HG02610 (cell line): ENCODE measurements at regions not wholly inside any gene's neighbourhood (a gene's known extent, or its start where the extent isn't known, plus 50 kb on each side); places are given as distances from the start of the nearest gene placed in this dataset.
"Not testable (repeated sequence)": the region's sequence is repeated elsewhere in the genome, so short reads cannot be mapped to it uniquely, and the experiment has no call there.

Source experiments
- ATAC-seq: cut with Tn5 transposase; IDR thresholded peaks from one replicate; pipeline ENCODE4 v1.9.1; 2021; ENCODE audit warnings: mild to moderate bottlenecking, moderate library complexity; ENCODE audit not compliant: unreplicated experiment

- not testable (repeated sequence) for ATAC-seq
These were observed 452.5 kb upstream of the NDN start for GRCh38 chr15:24139622-24140021.

- ATAC-seq, result not testable (repeated sequence)
These were observed 458.0 kb upstream of the NDN start for GRCh38 chr15:24145070-24145469.

- no peak for ATAC-seq
These were observed 459.1 kb upstream of the NDN start for GRCh38 chr15:24146251-24146650.

- ATAC-seq, result no peak
These were observed 463.4 kb upstream of the NDN start for GRCh38 chr15:24150542-24150941.

- ATAC-seq, result not testable (repeated sequence)
These were observed 471.2 kb upstream of the NDN start for GRCh38 chr15:24158306-24158705.

GRCh38 chr15:24165512-24165911 lies 478.4 kb upstream of the NDN start:
- not testable (repeated sequence) for ATAC-seq

GRCh38 chr15:24202297-24202696 lies 473.3 kb upstream of the NPAP1 start:
- ATAC-seq, result not testable (repeated sequence)

- not testable (repeated sequence) for ATAC-seq
These were observed 463.7 kb upstream of the NPAP1 start for GRCh38 chr15:24211742-24212476.

- no peak for ATAC-seq
These were observed 451.8 kb upstream of the NPAP1 start for GRCh38 chr15:24223739-24224138.

GRCh38 chr15:24224161-24224560 lies 451.4 kb upstream of the NPAP1 start:
- no peak for ATAC-seq

- not testable (repeated sequence) for ATAC-seq
These were observed 446.7 kb upstream of the NPAP1 start for GRCh38 chr15:24228922-24229321.

GRCh38 chr15:24233134-24233533 lies 442.4 kb upstream of the NPAP1 start:
- not testable (repeated sequence) for ATAC-seq

GRCh38 chr15:24240580-24240979 lies 435.0 kb upstream of the NPAP1 start:
- not testable (repeated sequence) for ATAC-seq

GRCh38 chr15:24259106-24259505 lies 416.5 kb upstream of the NPAP1 start:
- not testable (repeated sequence) for ATAC-seq

GRCh38 chr15:24260407-24260806 lies 415.2 kb upstream of the NPAP1 start:
- ATAC-seq, result not testable (repeated sequence)

- not testable (repeated sequence) for ATAC-seq
These were observed 414.7 kb upstream of the NPAP1 start for GRCh38 chr15:24260854-24261253.

- not testable (repeated sequence) for ATAC-seq
These were observed 406.9 kb upstream of the NPAP1 start for GRCh38 chr15:24268536-24269165.

- ATAC-seq, result no peak
These were observed 406.4 kb upstream of the NPAP1 start for GRCh38 chr15:24269166-24269571.

- ATAC-seq, result no peak
These were observed 405.7 kb upstream of the NPAP1 start for GRCh38 chr15:24269923-24270322.

GRCh38 chr15:24271496-24272244 lies 403.9 kb upstream of the NPAP1 start:
- ATAC-seq, result not testable (repeated sequence)

- ATAC-seq, result no peak
These were observed 382.7 kb upstream of the NPAP1 start for GRCh38 chr15:24292837-24293236.
